Keratinocyte (primary cell): ENCODE measurements at regions not wholly inside any gene's neighbourhood (a gene's known extent, or its start where the extent isn't known, plus 50 kb on each side); places are given as distances from the start of the nearest gene placed in this dataset.

Experiments
- EZH2 ChIP-seq: IDR thresholded peaks from one replicate; pipeline ENCODE4 v1.6.1; 2012; ENCODE audit warnings: inconsistent platforms, mild to moderate bottlenecking, low read length, moderate library complexity
- TF ChIP-seq, protein P1 (sequence below), 3 experiments: IDR thresholded peaks in 1 of 3; conservative IDR thresholded peaks in 1 of 3; optimal IDR thresholded peaks in 1 of 3; 2 replicates in 2 of 3; 3 replicates in 1 of 3; pipeline versions ENCODE3 to v1.5.1; 2011; ENCODE audit warnings: low read length in 3 of 3, mild to moderate bottlenecking in 3 of 3, moderate library complexity in 2 of 3, control low read depth in 1 of 3, inconsistent platforms in 1 of 3; ENCODE audit not compliant: insufficient read depth in 2 of 3; ENCODE audit errors: extremely low read depth in 1 of 3

DNA sequence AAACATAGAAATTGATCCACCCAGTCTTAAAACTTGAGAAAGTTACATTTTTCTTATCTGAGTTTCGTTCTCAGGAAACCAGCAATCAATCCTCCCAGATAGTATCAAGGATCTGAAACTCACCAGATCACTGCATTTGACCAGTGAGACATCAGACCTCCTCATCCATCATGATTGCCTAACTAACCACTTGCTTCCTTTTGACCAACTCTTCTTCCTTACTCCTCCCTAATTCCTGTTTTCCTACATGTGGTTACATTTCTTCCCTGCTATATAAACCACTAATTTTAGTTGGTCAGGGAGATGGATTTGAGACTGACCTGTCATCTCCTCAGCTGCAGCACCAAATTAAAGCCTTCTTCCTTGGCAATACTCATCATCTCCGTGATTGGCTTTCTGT is 357.1 kb upstream of the POU3F2 start:
- TF ChIP-seq, protein P1, sequence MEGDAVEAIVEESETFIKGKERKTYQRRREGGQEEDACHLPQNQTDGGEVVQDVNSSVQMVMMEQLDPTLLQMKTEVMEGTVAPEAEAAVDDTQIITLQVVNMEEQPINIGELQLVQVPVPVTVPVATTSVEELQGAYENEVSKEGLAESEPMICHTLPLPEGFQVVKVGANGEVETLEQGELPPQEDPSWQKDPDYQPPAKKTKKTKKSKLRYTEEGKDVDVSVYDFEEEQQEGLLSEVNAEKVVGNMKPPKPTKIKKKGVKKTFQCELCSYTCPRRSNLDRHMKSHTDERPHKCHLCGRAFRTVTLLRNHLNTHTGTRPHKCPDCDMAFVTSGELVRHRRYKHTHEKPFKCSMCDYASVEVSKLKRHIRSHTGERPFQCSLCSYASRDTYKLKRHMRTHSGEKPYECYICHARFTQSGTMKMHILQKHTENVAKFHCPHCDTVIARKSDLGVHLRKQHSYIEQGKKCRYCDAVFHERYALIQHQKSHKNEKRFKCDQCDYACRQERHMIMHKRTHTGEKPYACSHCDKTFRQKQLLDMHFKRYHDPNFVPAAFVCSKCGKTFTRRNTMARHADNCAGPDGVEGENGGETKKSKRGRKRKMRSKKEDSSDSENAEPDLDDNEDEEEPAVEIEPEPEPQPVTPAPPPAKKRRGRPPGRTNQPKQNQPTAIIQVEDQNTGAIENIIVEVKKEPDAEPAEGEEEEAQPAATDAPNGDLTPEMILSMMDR (optimal IDR thresholded peaks at IDR 0.05 in 1 of 3, IDR thresholded peaks at IDR 0.05 in 1 of 3, conservative IDR thresholded peaks at IDR 0.05 in 1 of 3; ENCODE audit: extremely low read depth in 1 of 3, insufficient read depth in 2 of 3, low read length in 3 of 3) = no peak
- TF ChIP-seq EZH2 = no peak
